IMR-90 (cell line): ENCODE measurements at regions not wholly inside any gene's neighbourhood (a gene's known extent, or its start where the extent isn't known, plus 50 kb on each side); places are given as distances from the start of the nearest gene placed in this dataset.

Experiments used
- ATAC-seq: fragments of 200-7000 bp; cut with Tn5 transposase; 2 replicates; pipeline ENCODE4 v1.9.1; 2020; ENCODE audit warnings: low read depth, mild to moderate bottlenecking, moderate library complexity
- BruUV-seq: library from RNA; stranded (reverse); fragments of 400-500 nt; replicated peaks from 2 replicates; lab custom pipeline; 2021; lab: Mats Ljungman, UMichigan
- CTCF ChIA-PET: fragments of 300-600 bp; formaldehyde crosslinking; extraction: SDS; loops from one replicate; lab custom pipeline; 2021; ENCODE audit warnings: antibody characterized with exemption; lab: Yijun Ruan, JAX
- POLR2A ChIA-PET: fragments of 300-600 bp; sonication (Branson Sonifier 250); formaldehyde crosslinking; loops from one replicate; lab custom pipeline; 2022; ENCODE audit warnings: antibody characterized with exemption; ENCODE audit not compliant: unreplicated experiment; lab: Charles Lee
- DNase-seq: peaks from one replicate; pipeline ENCODE4 v3.0.0; 2013
- H2AFZ ChIP-seq: replicated peaks from 2 replicates; pipeline ENCODE3; 2013; ENCODE audit warnings: low read length, mild to moderate bottlenecking; ENCODE audit not compliant: poor library complexity
- H2AK5ac ChIP-seq: 2 replicates; pipeline ENCODE4 v1.6.1; 2013; ENCODE audit warnings: low read depth, low read length, inconsistent platforms
- H2AK9ac ChIP-seq: replicated peaks from 2 replicates; pipeline ENCODE3; 2013; ENCODE audit warnings: mild to moderate bottlenecking, low read depth, low read length, moderate library complexity; ENCODE audit not compliant: poor library complexity
- H2BK120ac ChIP-seq: 2 replicates; pipeline ENCODE4 v1.6.1; 2013; ENCODE audit warnings: low read depth, low read length, inconsistent platforms
- H2BK15ac ChIP-seq: 3 replicates; pipeline ENCODE4 v1.6.1; 2013; ENCODE audit warnings: low read depth, low read length, inconsistent platforms
- H2BK20ac ChIP-seq: 2 replicates; pipeline ENCODE4 v1.6.1; 2013; ENCODE audit warnings: low read depth, mild to moderate bottlenecking, inconsistent platforms, low read length, moderate library complexity
- H2BK5ac ChIP-seq: 2 replicates; pipeline ENCODE4 v1.6.1; 2013; ENCODE audit warnings: mild to moderate bottlenecking, low read depth, low read length, inconsistent platforms; ENCODE audit not compliant: poor library complexity, severe bottlenecking
- H3K14ac ChIP-seq: replicated peaks from 2 replicates; pipeline ENCODE4 v1.6.1; 2013; ENCODE audit warnings: low read depth, low read length, inconsistent platforms
- H3K18ac ChIP-seq: 2 replicates; pipeline ENCODE4 v1.6.1; 2013; ENCODE audit warnings: low read depth, low read length, control low read depth
- H3K23ac ChIP-seq: 2 replicates; pipeline ENCODE4 v1.6.1; 2013; ENCODE audit warnings: low read depth, low read length, inconsistent platforms
- H3K27ac ChIP-seq: 2 replicates; pipeline ENCODE4 v1.5.1; 2013; ENCODE audit warnings: mild to moderate bottlenecking, control low read depth, low read length; ENCODE audit not compliant: insufficient read depth
- H3K27me3 ChIP-seq: 2 replicates; pipeline ENCODE4 v1.6.1; 2013; ENCODE audit warnings: low read length; ENCODE audit not compliant: control insufficient read depth, insufficient read depth
- H3K36me3 ChIP-seq: 2 replicates; pipeline ENCODE4 v1.6.1; 2013; ENCODE audit warnings: low read length, mixed read lengths; ENCODE audit not compliant: control insufficient read depth, insufficient read depth
- H3K4ac ChIP-seq: 2 replicates; pipeline ENCODE4 v1.6.1; 2013; ENCODE audit warnings: low read depth, low read length, inconsistent platforms
- H3K4me1 ChIP-seq: 2 replicates; pipeline ENCODE4 v1.6.1; 2013; ENCODE audit warnings: low read length, mixed read lengths; ENCODE audit not compliant: control insufficient read depth, insufficient read depth
- H3K4me2 ChIP-seq: 2 replicates; pipeline ENCODE4 v1.6.1; 2013; ENCODE audit warnings: low read depth, mild to moderate bottlenecking, control low read depth, low read length, moderate library complexity
- H3K4me3 ChIP-seq: 2 replicates; pipeline ENCODE4 v1.5.1; 2013; ENCODE audit warnings: low read depth, mild to moderate bottlenecking, control low read depth, low read length, moderate library complexity; ENCODE audit not compliant: insufficient read depth
- H3K56ac ChIP-seq: 2 replicates; pipeline ENCODE4 v1.6.1; 2013; ENCODE audit warnings: low read length, inconsistent platforms; ENCODE audit not compliant: insufficient read depth; ENCODE audit errors: extremely low read depth
- H3K79me1 ChIP-seq, 2 experiments: 2 replicates each; pipeline ENCODE4 v1.6.1; 2013; ENCODE audit warnings: low read length in 2 of 2, inconsistent platforms in 1 of 2, low read depth in 1 of 2
- H3K9ac ChIP-seq: 2 replicates; pipeline ENCODE4 v1.6.1; 2013; ENCODE audit warnings: low read depth, low read length, control low read depth
- H3K9me1 ChIP-seq: 2 replicates; pipeline ENCODE4 v1.6.1; 2013; ENCODE audit warnings: low read length, inconsistent platforms; ENCODE audit not compliant: insufficient read depth
- H3K9me3 ChIP-seq: 2 replicates; pipeline ENCODE4 v1.6.1; 2013; ENCODE audit warnings: low read length; ENCODE audit not compliant: control insufficient read depth, insufficient read depth
- H4K20me1 ChIP-seq: 2 replicates; pipeline ENCODE4 v1.6.1; 2013; ENCODE audit warnings: low read length, inconsistent platforms; ENCODE audit not compliant: insufficient read depth
- H4K5ac ChIP-seq: 2 replicates; pipeline ENCODE4 v1.6.1; 2013; ENCODE audit warnings: mild to moderate bottlenecking, low read depth, low read length, control low read depth
- H4K8ac ChIP-seq, 2 experiments: 2 replicates each; pipeline ENCODE4 v1.6.1; 2013; ENCODE audit warnings: low read depth in 2 of 2, low read length in 2 of 2, control low read depth in 1 of 2, inconsistent platforms in 1 of 2
- H4K91ac ChIP-seq: 2 replicates; pipeline ENCODE4 v1.6.1; 2013; ENCODE audit warnings: low read depth, low read length, inconsistent platforms; ENCODE audit not compliant: insufficient read depth
- CEBPB ChIP-seq: IDR thresholded peaks from 2 replicates; pipeline ENCODE4 v1.6.1; 2012; ENCODE audit warnings: low read depth, low read length, improper control_type of control experiment
- ELK1 ChIP-seq: fragments of 150-350 bp; IDR thresholded peaks from 2 replicates; pipeline ENCODE4 v1.6.1; 2016; ENCODE audit warnings: low read depth, mild to moderate bottlenecking, low read length, moderate library complexity, borderline replicate concordance
- MAFK ChIP-seq: IDR thresholded peaks from 2 replicates; pipeline ENCODE4 v1.6.1; 2012; ENCODE audit warnings: low read depth, low read length, improper control_type of control experiment
- MXI1 ChIP-seq: IDR thresholded peaks from 2 replicates; pipeline ENCODE4 v1.6.1; 2012; ENCODE audit warnings: low read depth, mild to moderate bottlenecking, low read length, moderate library complexity, borderline replicate concordance
- NFE2L2 ChIP-seq: fragments of 150-350 bp; IDR thresholded peaks from 2 replicates; pipeline ENCODE4 v1.6.1; 2016; ENCODE audit warnings: low read depth, mild to moderate bottlenecking, low read length
- RFX5 ChIP-seq: IDR thresholded peaks from 2 replicates; pipeline ENCODE4 v1.8.0; 2012; ENCODE audit warnings: low read depth, mild to moderate bottlenecking, low read length, moderate library complexity
- SMC3 ChIP-seq: fragments of 150-350 bp; IDR thresholded peaks from 2 replicates; pipeline ENCODE4 v1.6.1; 2016; ENCODE audit warnings: low read depth, mild to moderate bottlenecking, antibody characterized with exemption, low read length, moderate library complexity
- WGBS, 2 experiments: methylation state at CpG; one replicate each; pipeline versions ENCODE4 v1.1.5 to v1.1.7; 2013; ENCODE audit warnings: missing lambda C conversion rate in 2 of 2; ENCODE audit not compliant: insufficient read length in 1 of 2; ENCODE audit errors: extremely low coverage in 2 of 2; 5-methylcytosine and 5-hydroxymethylcytosine counted together
- dilution Hi-C: fragments of 300-500 bp; cut with HindIII; formaldehyde crosslinking; loops from one replicate; pipeline ENCODE4 v1.14.3; 2018; ENCODE audit warnings: low sequenced_read_pairs; ENCODE audit not compliant: unreplicated experiment
- in situ Hi-C: fragments of 300-500 bp; cut with MboI; formaldehyde crosslinking; loops from 3 replicates; pipeline ENCODE4 v1.14.3; 2019; ENCODE audit warnings: low sequenced_read_pairs, inconsistent platforms, mixed read lengths
- intact Hi-C: fragments of 100-400 bp; cut with micrococcal nuclease; formaldehyde crosslinking; loops from 2 replicates; pipeline ENCODE4 v1.10.0; 2022

- no peaks in the 10 kb centered on the region for H4K20me1 ChIP-seq
- WGBS, 2 experiments = no CpG with 5 or more reads among the region's 3 CpGs
- H3K56ac ChIP-seq = no peak overlapping the region
- no peak overlapping the region for H3K4me2 ChIP-seq
- ATAC-seq (no peak), DNase-seq (no peak)
- no peak overlapping the region for H3K14ac ChIP-seq
- no peak overlapping the region for H2AK5ac ChIP-seq
- H3K79me1 ChIP-seq = no peaks in the 10 kb centered on the region
- H3K4ac ChIP-seq = no peak overlapping the region
- H4K5ac ChIP-seq = no peak overlapping the region
- H3K27me3 ChIP-seq = no peaks in the 10 kb centered on the region
- H3K36me3 ChIP-seq = no peaks in the 10 kb centered on the region
- no peak overlapping the region for H2AK9ac ChIP-seq
- no peak overlapping the region for H3K23ac ChIP-seq
- H4K91ac ChIP-seq = no peak overlapping the region
- no peaks in the 10 kb centered on the region for H3K9me1 ChIP-seq
- intact Hi-C loops (no loop called here), dilution Hi-C loops (no loop called here), in situ Hi-C loops (no loop called here)
- H3K9me3 ChIP-seq = no peaks in the 10 kb centered on the region
- H2BK5ac ChIP-seq = no peak overlapping the region
- H3K27ac ChIP-seq = no peak overlapping the region
- ChIA-PET CTCF (no interaction called here), POLR2A (no interaction called here)
- no peaks in the 10 kb centered on the region; the same call in 1 of the 2 replicates for H3K4me1 ChIP-seq
- no peak overlapping the region for H2AFZ ChIP-seq
- no peak overlapping the region for H3K4me3 ChIP-seq
- H3K9ac ChIP-seq = no peak overlapping the region
- H2BK120ac ChIP-seq = no peak overlapping the region
- no peak overlapping the region for H2BK20ac ChIP-seq
- H2BK15ac ChIP-seq = no peak overlapping the region
- no peak overlapping the region for H4K8ac ChIP-seq
- no peak for TF ChIP-seq NFE2L2
- TF ChIP-seq MXI1 = no peak
- no peak for TF ChIP-seq RFX5
- no peak for TF ChIP-seq ELK1
- TF ChIP-seq CEBPB = no peak
- no peak for TF ChIP-seq MAFK
- no peak for TF ChIP-seq SMC3
- BruUV-seq = no TSS peak
- no peak overlapping the region for H3K18ac ChIP-seq
Observed at GRCh38 chr5:108433600-108433999, 51.7 kb upstream of the FBXL17 start.
